ENCODE measurements at regions not wholly inside any gene's neighbourhood (a gene's known extent, or its start where the extent isn't known, plus 50 kb on each side); places are given as distances from the start of the nearest gene placed in this dataset.

GRCh38 chr9:131809941-131810344, 70.1 kb upstream of the RAPGEF1 start:
- Histone ChIP-seq H3K4me2 (peak overlapping the region; percentile 19; the same call in 1 of the 2 replicates), H3K4me3 (no peak overlapping the region), H3K36me3 (no peaks in the 10 kb centered on the region), H3K9me3 (no peaks in the 10 kb centered on the region), H3K27me3 (no peaks in the 10 kb centered on the region), H3K9ac (no peak overlapping the region), H4K20me1 (no peaks in the 10 kb centered on the region), H3K27ac (no peak overlapping the region), H3K4me1 (no peaks in the 10 kb centered on the region; the same call in 1 of the 2 replicates)
- no peak for TF ChIP-seq Cebpa-rat (IDR thresholded peaks at IDR 0.05)

GRCh38 chr9:131808291-131808690, 68.4 kb upstream of the RAPGEF1 start:
- H4K20me1 ChIP-seq = no peaks in the 10 kb centered on the region
- no peaks in the 10 kb centered on the region for H3K9me3 ChIP-seq
- H3K36me3 ChIP-seq = no peaks in the 10 kb centered on the region
- TF ChIP-seq Cebpa-rat (IDR thresholded peaks at IDR 0.05) = no peak
- no peak overlapping the region for H3K9ac ChIP-seq
- no peak overlapping the region for H3K4me3 ChIP-seq
- no peak overlapping the region for H3K4me2 ChIP-seq
- H3K27me3 ChIP-seq = no peaks in the 10 kb centered on the region
- no peak overlapping the region for H3K27ac ChIP-seq
- no peaks in the 10 kb centered on the region; the same call in 1 of the 2 replicates for H3K4me1 ChIP-seq

GRCh38 chr9:131807144-131807983, 67.5 kb upstream of the RAPGEF1 start:
- H3K27ac ChIP-seq = no peak overlapping the region
- H3K27me3 ChIP-seq = no peaks in the 10 kb centered on the region
- H3K4me3 ChIP-seq = no peak overlapping the region
- H3K4me2 ChIP-seq = no peak overlapping the region
- no peaks in the 10 kb centered on the region for H3K9me3 ChIP-seq
- no peak overlapping the region for H3K9ac ChIP-seq
- TF ChIP-seq Cebpa-rat (IDR thresholded peaks at IDR 0.05) = no peak
- no peaks in the 10 kb centered on the region for H4K20me1 ChIP-seq
- H3K4me1 ChIP-seq = no peaks in the 10 kb centered on the region; the same call in 1 of the 2 replicates
- H3K36me3 ChIP-seq = no peaks in the 10 kb centered on the region

DNA sequence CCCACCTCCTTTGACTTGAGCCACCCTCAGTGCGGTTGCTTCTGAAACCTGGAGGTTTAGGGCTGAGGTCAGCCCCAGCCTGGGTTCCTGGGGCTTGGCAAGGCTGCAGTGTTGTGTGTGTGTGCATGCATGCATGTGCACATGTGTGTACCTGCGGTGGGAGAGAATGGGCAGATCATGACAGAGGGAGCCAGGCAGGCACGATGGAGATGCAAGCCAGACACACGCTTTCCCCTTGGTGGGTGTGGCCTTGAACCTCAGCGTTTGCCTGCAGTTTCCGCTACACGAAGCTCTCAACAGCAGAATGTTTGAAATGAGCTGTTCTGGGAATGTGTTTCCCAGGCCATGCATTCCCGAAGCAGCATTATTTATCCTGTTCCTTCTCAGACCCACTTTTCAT, 65.9 kb upstream of the RAPGEF1 start:
- no peaks in the 10 kb centered on the region; the same call in 1 of the 2 replicates for H3K4me1 ChIP-seq
- no peak overlapping the region for H3K27ac ChIP-seq
- H4K20me1 ChIP-seq = no peaks in the 10 kb centered on the region
- H3K4me3 ChIP-seq = no peak overlapping the region
- no peaks in the 10 kb centered on the region for H3K27me3 ChIP-seq
- TF ChIP-seq Cebpa-rat (IDR thresholded peaks at IDR 0.05) = no peak
- H3K36me3 ChIP-seq = no peaks in the 10 kb centered on the region
- no peak overlapping the region for H3K9ac ChIP-seq
- H3K4me2 ChIP-seq = no peak overlapping the region
- H3K9me3 ChIP-seq = no peaks in the 10 kb centered on the region

DNA sequence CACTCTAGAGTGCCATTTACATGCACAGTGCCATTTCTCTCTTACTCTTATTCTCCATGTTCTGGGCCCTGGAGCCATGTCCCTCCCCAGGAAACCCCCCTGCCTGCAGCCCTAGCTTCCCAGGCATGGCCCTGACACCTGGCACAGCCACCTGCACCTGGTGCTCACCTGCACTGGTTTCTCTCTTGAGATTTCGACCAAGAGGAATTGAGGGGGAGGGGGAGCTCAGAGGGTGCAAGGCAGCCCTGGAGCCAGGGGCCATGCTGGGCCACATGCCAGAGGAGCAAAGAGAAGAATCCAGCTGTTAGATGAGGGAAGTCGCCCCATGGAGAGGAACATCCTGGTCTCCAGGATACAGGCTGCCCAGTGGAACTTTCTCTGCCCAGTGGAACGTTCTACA, 65.0 kb upstream of the RAPGEF1 start:
- H3K36me3 ChIP-seq = no peaks in the 10 kb centered on the region
- H3K27ac ChIP-seq = no peak overlapping the region
- no peaks in the 10 kb centered on the region; the same call in 1 of the 2 replicates for H3K4me1 ChIP-seq
- no peaks in the 10 kb centered on the region for H3K27me3 ChIP-seq
- no peak overlapping the region for H3K4me3 ChIP-seq
- no peaks in the 10 kb centered on the region for H3K9me3 ChIP-seq
- H3K4me2 ChIP-seq = no peak overlapping the region
- TF ChIP-seq Cebpa-rat (IDR thresholded peaks at IDR 0.05) = no peak
- no peak overlapping the region for H3K9ac ChIP-seq
- no peaks in the 10 kb centered on the region for H4K20me1 ChIP-seq

- H3K9ac ChIP-seq = no peak overlapping the region
- no peak overlapping the region for H3K4me3 ChIP-seq
- no peak overlapping the region for H3K4me2 ChIP-seq
- no peak for TF ChIP-seq Cebpa-rat (IDR thresholded peaks at IDR 0.05)
- H3K9me3 ChIP-seq = no peaks in the 10 kb centered on the region
- no peaks in the 10 kb centered on the region for H3K36me3 ChIP-seq
- H3K4me1 ChIP-seq = no peaks in the 10 kb centered on the region
- no peak overlapping the region for H3K27ac ChIP-seq
- H4K20me1 ChIP-seq = no peaks in the 10 kb centered on the region
- no peaks in the 10 kb centered on the region for H3K27me3 ChIP-seq
Observed at GRCh38 chr9:131803758-131804411, 64.0 kb upstream of the RAPGEF1 start.

GRCh38 chr9:131801810-131802209, 61.9 kb upstream of the RAPGEF1 start:
- TF ChIP-seq Cebpa-rat (IDR thresholded peaks at IDR 0.05) = no peak
- Histone ChIP-seq H3K9ac (no peak overlapping the region), H3K4me3 (no peak overlapping the region), H3K9me3 (no peaks in the 10 kb centered on the region), H3K27me3 (no peaks in the 10 kb centered on the region), H4K20me1 (peaks cover 9% of the 10 kb centered on the region; the same call in 1 of the 2 replicates), H3K36me3 (no peaks in the 10 kb centered on the region), H3K4me1 (no peaks in the 10 kb centered on the region), H3K27ac (no peak overlapping the region), H3K4me2 (no peak overlapping the region)

GRCh38 chr9:131800843-131801242, 61.0 kb upstream of the RAPGEF1 start:
- H3K27me3 ChIP-seq = no peaks in the 10 kb centered on the region

DNA sequence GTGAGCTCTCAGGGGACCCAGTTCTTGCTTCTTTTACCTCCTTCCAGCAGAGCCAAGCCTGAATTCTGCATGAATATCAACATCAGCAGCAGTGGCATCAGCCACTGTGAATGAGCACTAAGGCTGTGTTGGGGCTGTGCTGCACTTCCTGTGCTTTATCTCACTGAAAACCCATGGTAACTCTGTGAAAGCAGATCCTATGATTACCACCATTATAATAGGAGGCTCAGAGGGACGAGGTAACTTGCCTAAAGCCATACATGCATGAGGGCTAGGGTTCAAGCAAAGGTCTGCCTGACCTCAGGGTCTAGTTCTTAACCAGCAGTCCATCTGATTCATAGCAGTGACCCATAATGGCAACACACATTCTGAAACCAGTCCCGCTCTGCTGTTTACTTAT, 60.5 kb upstream of the RAPGEF1 start:
- no peak for TF ChIP-seq Cebpa-rat (IDR thresholded peaks at IDR 0.05)
- H3K9me3 ChIP-seq = no peaks in the 10 kb centered on the region
- no peak overlapping the region for H3K4me3 ChIP-seq
- peaks cover 9% of the 10 kb centered on the region; the same call in 1 of the 2 replicates for H4K20me1 ChIP-seq
- no peak overlapping the region for H3K27ac ChIP-seq
- H3K27me3 ChIP-seq = no peaks in the 10 kb centered on the region
- H3K9ac ChIP-seq = no peak overlapping the region
- H3K4me2 ChIP-seq = no peak overlapping the region
- no peaks in the 10 kb centered on the region for H3K36me3 ChIP-seq
- H3K4me1 ChIP-seq = no peaks in the 10 kb centered on the region

More at GRCh38 chr9:131800843-131801242, 61.0 kb upstream of the RAPGEF1 start:
- no peak for TF ChIP-seq Cebpa-rat (IDR thresholded peaks at IDR 0.05)
- Histone ChIP-seq H3K36me3 (no peaks in the 10 kb centered on the region), H3K4me3 (no peak overlapping the region), H4K20me1 (peaks cover 9% of the 10 kb centered on the region; the same call in 1 of the 2 replicates), H3K4me1 (no peaks in the 10 kb centered on the region), H3K4me2 (no peak overlapping the region), H3K9me3 (no peaks in the 10 kb centered on the region), H3K27ac (no peak overlapping the region), H3K9ac (no peak overlapping the region)
